CD4-positive, alpha-beta T cell treated with Interleukin-17A for 1 hour (primary cell): ENCODE measurements at regions not wholly inside any gene's neighbourhood (a gene's known extent, or its start where the extent isn't known, plus 50 kb on each side); places are given as distances from the start of the nearest gene placed in this dataset.
"Not testable (repeated sequence)": the region's sequence is repeated elsewhere in the genome, so short reads cannot be mapped to it uniquely, and the experiment has no call there.

Experiments
- DNase-seq: peaks from one replicate; pipeline ENCODE4 v3.0.0-alpha.2; 2020

GRCh38 chr12:34228046-34228445 lies 205.8 kb downstream of the ALG10 start:
- DNase-seq = not testable (repeated sequence)

DNA sequence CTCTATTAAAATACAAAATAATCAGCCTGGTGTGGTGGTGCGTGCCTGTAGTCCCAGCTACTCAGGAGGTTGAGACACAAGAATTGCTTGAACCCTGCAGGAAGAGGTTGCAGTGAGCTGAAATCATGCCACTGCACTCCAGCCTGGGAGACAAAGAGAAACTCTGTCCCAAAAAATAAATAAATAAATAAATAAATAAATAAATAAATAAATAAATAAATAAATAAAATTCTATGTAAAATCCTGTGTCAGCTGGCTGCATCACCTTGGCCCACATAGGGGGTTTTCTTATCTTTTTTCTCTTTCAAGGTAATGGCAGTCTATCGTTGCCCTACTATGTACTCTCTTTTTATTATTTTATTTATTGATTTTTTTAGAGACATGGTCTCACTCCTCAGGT lies 206.7 kb downstream of the ALG10 start:
- not testable (repeated sequence) for DNase-seq

GRCh38 chr12:34233618-34234017 lies 211.3 kb downstream of the ALG10 start:
- DNase-seq = no peak

GRCh38 chr12:34236073-34236472 lies 213.8 kb downstream of the ALG10 start:
- DNase-seq = no peak

DNA sequence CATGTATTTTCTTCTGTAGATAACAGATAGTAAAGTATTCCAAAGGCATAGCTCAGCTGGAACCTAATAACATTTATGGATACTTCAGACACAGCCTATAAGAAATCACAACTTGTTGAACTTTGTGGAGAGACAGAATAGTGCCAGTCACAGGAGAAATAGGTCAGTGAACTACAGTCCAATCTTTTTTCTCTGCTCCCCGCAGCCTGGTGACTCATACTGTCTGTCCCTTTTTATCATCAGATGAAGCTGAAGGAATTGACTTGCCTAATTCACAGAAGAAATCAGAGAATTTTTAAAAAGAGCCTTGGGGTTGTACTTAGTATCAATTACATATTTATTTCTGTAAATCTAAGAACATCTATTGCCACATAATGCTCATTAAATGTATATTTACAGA lies 222.3 kb downstream of the ALG10 start:
- DNase-seq = no peak

GRCh38 chr12:34249271-34249670 lies 227.0 kb downstream of the ALG10 start:
- no peak for DNase-seq

DNA sequence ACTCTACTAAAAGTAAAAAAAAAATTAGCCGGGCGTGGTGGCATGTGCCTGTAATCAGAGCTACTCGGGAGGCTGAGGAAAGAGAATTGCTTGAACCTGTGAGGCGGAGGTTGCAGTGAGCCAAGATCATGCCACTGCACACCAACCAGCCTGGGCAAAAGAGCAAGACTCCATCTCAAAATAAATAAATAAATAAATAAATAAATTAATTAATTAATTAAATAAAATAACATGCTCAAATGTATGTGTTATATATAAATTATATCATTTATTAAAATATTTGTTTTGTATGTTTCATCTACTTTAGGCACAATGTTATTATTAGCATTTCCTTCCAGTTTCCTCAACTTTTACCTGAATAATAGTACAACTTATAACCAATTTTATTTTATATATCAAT lies 229.6 kb downstream of the ALG10 start:
- DNase-seq = not testable (repeated sequence)

DNA sequence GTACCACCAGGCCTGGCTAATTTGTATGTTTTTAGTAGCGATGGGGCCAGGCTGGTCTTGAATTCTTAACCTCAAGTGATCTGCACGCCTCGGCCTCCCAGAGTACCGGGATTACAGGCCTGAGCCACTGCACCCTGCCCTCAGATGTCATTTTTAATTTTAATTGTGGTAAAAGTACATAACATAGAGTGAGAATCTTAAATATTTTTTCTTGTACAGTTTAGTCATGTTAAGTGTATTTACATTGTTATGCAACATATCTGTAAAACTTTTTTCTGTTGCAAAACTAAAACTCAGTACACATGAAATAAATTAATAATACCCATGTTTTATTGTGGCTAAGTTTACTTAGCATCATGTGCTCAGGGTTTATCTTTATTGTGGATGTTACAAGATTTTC lies 231.4 kb downstream of the ALG10 start:
- no peak for DNase-seq

GRCh38 chr12:34257093-34257492 lies 234.8 kb downstream of the ALG10 start:
- no peak for DNase-seq

DNA sequence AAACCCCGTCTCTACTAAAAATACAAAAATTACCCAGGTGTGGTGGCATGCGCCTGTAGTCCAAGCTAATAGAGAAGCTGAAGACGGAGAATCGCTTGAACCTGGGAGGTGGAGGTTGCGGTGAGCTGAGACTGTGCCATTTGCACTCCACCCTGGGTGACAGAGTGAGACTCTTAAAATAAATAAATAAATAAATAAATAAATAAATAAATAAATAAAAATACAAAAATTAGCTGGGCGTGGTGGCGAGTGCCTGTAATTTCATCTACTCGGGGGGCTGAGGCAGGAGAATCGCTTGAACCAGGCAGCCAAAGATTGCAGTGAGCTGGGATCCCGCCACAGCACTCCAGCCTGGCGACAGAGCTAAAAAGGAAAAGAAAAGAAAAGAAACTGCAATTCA lies 239.8 kb downstream of the ALG10 start:
- DNase-seq = not testable (repeated sequence)

GRCh38 chr12:34264110-34264509 lies 241.8 kb downstream of the ALG10 start:
- DNase-seq = no peak

DNA sequence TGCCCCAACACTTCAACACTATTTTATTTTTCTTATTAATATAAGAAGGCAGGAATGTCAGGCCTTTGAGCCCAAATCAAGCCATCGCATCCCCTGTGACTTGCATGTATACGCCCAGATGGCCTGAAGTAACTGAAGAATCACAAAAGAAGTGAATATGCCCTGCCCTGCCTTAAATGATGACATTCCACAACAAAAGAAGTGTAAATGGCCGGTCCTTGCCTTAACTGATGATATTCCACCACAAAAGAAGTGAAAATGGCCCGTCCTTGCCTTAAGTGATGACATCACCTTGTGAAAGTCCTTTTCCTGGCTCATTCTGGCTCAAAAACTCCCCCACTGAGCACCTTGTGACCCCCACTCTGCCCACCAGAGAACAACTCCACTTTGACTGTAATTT lies 251.4 kb downstream of the ALG10 start:
- DNase-seq = not testable (repeated sequence)

GRCh38 chr12:34275129-34275528 lies 252.8 kb downstream of the ALG10 start:
- no peak for DNase-seq

- no peak for DNase-seq
These were observed 264.2 kb downstream of the ALG10 start for GRCh38 chr12:34286483-34286882.

GRCh38 chr12:34286934-34287333 lies 264.6 kb downstream of the ALG10 start:
- DNase-seq = no peak

DNA sequence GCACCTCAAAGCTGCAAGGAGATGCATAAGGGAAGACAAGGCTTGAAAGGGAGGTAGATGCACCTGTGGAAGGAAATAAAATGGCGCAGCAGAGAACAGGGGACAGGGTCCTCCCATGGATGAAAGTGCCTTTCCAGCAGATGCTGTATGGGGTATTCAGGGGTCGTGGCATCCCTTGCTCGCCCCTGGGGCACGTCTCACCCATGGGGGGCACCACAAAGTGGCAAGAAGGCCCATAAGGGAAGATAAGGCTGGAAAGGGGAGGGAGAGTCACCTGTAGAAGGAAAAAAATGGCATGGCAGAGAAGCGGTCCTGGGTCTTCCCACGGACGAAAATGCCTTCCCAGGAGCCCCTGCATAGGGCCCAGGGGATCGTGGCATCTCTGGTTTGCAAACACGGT lies 265.1 kb downstream of the ALG10 start:
- DNase-seq = no peak

DNA sequence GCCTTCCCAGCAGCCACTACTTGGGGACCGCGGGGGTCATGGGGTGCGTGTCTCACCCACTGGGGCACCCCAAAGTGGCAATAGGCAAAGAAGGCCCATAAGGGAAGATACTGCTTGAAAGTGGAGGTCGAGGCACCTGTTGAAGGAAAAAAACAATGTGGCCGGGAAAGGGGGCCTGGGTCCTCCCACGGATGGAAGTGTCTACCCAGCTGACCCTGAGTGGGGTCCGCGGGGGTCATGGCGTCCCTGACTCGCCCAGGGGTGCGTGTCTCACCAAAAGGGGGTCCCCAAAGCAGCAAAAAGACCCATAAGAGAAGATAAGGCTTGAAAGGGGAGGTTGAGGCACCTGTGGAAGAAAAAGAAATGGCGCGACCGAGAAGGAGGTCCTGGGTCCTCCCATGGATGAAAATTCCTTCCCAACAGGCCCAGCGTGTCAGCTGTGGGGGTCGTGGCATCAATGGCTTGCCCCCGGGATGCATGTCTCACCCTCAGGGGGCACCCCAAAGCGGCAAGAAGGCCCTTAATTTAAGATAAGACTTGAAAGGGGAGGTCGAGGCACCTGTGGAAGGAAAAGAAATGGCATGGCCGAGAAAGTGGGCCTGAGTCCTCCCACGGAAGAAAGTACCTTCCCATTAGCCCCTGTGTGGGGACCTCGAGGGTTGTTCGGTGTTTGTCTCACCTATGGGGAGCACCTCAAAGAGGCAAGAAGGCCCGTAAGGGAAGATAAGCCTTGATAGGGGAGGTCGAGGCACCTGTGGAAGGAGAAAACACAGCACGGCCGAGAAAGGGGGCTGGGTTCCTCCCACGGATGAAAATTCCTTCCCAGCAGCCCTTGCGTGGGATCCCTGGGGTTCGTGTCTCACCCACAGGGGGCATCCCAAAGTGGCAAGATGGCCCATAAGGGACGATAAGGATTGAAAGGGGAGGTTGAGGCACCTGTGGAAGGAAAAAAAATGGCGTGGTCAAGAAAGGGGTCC lies 266.0 kb downstream of the ALG10 start:
- no peak for DNase-seq

DNA sequence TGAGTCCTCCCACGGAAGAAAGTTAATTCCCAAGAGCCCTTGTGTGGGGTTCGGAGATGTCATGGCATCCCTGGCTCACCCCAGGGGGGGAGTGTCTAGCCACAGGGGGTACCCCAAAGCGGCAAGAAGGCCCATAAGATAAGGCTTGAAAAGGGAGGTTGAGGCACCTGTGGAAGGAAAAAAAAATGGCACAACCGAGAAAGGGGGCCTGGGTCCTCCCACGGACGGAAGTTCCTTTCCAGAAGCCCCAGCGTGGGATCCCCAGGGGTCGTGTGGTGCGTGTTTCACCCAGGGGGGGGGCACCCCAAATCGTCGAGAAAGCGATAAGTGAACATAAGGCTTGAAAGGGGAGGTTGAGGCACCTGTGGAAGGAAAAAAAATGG lies 266.7 kb downstream of the ALG10 start:
- no peak for DNase-seq

GRCh38 chr12:34289431-34290380 lies 267.4 kb downstream of the ALG10 start:
- DNase-seq = no peak

- no peak for DNase-seq
These were observed 268.2 kb downstream of the ALG10 start for GRCh38 chr12:34290381-34290995.

- no peak for DNase-seq
These were observed 268.7 kb downstream of the ALG10 start for GRCh38 chr12:34291001-34291400.

GRCh38 chr12:34291426-34291901 lies 269.2 kb downstream of the ALG10 start:
- DNase-seq = no peak
